ENCODE measurements at regions not wholly inside any gene's neighbourhood (a gene's known extent, or its start where the extent isn't known, plus 50 kb on each side); places are given as distances from the start of the nearest gene placed in this dataset.

GRCh38 chr7:12993025-12993424 is 305.6 kb downstream of the ARL4A start:
- TF ChIP-seq POLR2A (IDR thresholded peaks at IDR 0.05; ENCODE audit: low read depth, low read length) (no peak), CTCF (IDR thresholded peaks at IDR 0.05; ENCODE audit: extremely low read depth in 1 of 2, insufficient read depth in 1 of 2, low read depth in 1 of 2, low read length in 2 of 2) (no peak)

Data from endothelial cell of umbilical vein (primary cell).